GM18861 (cell line): ENCODE measurements at regions not wholly inside any gene's neighbourhood (a gene's known extent, or its start where the extent isn't known, plus 50 kb on each side); places are given as distances from the start of the nearest gene placed in this dataset.
A peak's percentile ranks its signal among the peaks of the same experiment; 100 is the strongest.

Experiments
- ATAC-seq: cut with Tn5 transposase; IDR thresholded peaks from one replicate; pipeline ENCODE4 v1.9.1; 2021; ENCODE audit not compliant: unreplicated experiment

DNA sequence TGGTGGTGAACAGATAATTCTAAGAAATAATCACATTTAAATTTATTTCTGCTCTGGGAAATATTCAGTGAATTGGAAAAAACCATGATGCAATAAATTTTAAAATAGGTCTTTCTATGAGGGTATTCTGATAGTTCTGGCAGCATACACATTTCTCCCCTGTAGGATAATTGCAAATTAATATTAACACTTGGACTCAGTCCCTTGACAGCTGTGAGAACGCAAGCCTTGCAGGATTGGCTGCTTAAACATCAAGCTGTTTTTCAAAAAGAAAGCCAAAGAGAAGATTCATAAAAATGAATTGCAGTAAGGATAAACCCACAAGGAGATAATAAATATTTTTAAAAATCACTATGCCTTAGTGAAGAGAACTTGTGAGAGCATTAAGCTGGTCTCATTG is 180.0 kb downstream of the MTRR start:
- ATAC-seq: no peak

DNA sequence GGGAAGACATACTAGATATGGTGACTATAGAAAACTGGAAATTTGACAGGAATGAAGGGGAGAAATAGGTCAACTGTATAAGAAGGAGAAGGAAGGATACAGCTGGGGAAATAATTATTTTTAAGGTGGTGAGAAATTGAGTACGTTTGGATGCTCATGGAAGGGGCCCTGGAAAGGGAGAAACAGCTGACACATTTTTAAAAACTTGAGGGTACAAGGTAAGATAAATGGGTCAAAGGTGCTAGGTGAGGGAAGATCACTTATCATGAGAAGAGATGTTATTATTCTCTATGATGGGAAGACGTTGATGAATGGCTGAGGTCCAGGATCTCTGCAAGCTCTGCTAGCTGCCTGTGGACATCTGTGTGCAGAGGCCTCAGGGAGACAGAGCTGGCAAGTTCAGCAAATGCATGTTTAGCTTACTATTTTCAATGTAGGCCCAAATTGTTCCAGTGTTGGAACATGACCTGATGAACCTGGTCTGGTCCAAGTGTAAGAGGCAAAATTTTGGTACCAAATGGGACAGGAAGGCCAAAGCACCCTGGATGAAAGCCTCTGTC is 181.7 kb downstream of the MTRR start:
- ATAC-seq: no peak

DNA sequence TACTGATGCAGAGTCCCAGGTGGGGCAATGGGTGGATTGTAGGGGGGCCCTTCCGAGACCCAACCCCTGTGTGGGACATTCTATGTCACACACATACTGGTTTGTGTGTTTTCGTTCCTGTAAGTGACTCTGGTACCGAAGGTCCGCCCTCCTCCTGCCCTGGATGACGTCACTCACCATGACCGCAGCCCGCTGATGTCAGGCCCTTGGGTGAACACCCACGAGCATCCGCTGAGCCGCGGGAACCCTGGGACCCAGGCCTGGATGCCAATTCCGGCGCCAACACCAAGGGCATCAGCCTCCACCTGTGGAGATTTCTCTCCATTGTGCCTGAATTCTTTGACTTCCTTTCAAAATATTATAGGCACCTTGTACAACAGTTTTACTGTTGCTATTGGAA is 184.3 kb downstream of the MTRR start:
- ATAC-seq: no peak

DNA sequence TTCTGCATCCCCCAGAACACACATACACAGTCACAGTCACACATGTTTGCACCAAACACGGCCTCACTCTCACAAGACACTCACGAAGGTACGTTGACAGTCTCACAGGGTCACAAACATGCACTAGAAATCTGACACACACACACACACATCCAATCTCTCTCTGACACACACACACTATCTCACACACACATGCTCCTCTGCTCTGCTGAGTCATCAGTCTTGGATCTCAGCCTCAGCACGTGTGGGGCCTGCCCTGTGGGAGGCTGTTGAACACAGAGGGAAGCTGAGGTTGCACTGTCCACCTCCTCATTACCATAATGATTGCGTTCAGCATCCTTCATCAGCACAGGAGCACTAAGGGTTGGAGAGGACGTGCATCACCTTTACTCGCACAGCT is 188.8 kb downstream of the MTRR start:
- no peak for ATAC-seq

DNA sequence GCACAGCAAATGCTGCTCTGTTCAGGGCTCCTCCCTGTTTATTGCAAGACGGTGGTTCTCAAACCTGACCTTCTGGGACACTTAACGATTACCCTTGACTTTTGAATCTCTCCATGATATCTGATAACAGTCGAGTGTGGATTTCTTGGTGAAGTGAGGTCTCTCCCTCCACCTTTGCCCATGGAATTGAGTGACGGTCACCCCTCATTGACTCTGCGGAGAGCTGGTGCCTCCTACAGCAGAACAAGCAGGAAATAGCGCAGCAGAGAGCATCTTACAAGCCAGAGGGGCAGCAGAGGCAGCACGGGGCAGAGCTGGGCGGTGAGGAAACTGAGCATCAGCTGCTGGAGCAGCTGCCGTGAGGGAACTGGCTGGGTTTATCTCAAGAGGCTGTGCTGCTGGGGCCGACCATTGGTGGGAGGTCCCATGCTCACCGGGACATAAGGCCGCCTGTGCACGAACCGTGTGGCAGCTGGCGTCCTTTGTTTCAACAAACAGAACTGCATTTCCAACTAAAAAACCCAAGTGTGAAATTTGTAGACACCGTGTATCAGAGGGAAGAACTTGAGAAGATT is 189.8 kb downstream of the MTRR start:
- ATAC-seq: no peak

DNA sequence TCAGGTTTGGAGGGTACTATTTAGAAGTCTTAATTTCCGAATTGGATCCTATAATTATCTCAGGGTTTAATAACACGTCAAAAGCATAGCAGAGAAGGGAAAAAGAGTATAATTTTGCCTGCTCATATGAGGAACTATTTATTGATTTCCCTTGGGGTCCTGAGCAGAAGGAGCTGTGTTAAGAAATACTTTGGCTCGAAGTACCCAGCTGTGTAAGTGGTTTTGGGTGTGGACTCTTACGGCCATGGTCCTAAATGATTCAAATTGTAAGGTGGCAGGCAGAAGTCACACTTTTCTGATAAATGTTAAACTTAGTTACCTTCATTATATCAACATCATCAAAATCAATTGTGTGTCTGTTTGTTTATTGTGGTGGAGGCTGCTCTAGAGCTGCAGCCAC is 190.4 kb downstream of the MTRR start:
- ATAC-seq: no peak

DNA sequence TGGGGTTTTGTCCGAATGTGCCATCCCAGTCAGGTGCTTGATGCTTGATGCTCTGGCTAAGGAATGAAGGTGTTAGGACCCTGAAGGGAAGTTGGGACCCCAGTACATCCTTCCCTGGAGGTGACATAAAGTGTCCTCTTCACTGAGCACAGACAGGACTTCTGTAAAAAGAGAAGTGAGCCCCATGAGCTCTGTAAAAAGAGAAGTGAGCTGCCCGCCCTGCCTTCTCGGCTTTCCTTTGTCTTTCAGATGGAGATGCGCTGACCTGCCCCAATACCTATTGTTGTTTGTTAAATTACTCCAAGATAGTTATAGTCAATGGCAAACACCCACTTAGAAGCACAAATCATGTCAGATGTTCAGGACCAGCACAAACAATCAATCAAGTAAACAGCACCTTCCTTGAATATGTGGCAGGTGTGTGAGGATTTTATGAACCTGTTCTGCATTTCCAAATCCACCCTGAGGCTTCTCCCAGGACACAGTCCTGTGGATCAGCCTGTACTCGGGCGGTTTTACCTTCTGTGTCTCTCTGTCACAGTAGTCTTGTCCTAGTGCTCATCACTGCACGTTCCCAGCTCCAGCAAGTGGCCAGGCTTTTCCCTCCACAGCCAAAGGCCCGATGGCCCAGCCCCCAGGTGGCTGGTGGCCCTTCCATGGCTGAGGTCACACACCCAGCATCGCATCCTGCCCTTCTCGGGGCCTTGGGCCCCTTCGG is 191.4 kb downstream of the MTRR start:
- no peak for ATAC-seq

DNA sequence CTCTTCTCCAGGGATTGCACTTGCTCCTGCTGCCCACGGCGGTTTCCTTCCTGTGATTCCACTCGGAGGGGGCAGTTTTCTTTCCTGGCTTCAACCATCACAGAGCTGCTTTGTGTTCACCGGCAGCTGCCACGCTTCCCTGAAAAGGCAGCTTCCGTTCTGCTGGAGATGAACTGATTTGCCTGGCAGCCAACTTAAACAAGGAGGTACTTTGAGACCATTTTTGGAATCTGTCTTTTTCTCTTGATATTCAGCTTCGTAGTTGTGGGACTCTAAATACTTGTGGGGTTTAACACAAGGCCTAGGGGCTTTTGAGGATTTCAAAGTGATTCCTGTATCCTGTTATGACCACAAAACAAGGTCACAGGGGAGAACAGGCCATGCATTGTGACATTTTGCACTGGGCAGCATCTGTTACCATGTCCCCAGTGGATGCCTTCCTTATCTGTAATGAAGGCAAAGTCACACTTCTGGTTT is 192.0 kb downstream of the MTRR start:
- ATAC-seq: no peak

DNA sequence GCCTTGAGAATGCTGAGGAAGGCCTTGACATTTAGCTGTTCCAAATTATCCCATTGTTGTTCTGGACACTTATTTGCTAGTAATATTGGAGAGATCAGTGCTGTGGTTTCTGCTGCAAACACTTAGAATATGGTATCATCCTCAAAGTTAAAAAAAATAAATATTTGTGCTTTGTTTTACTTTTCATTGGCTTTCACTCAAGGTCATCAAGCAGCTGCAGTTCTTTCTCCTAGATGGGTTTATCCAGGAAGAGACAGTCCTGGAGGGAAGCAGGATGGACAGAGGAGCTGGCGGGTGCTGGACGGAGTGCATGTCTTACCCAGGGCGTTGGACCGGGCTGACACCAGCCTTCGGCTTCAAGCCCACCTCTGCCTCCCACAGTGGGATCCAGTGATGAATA is 193.6 kb downstream of the MTRR start:
- no peak for ATAC-seq

DNA sequence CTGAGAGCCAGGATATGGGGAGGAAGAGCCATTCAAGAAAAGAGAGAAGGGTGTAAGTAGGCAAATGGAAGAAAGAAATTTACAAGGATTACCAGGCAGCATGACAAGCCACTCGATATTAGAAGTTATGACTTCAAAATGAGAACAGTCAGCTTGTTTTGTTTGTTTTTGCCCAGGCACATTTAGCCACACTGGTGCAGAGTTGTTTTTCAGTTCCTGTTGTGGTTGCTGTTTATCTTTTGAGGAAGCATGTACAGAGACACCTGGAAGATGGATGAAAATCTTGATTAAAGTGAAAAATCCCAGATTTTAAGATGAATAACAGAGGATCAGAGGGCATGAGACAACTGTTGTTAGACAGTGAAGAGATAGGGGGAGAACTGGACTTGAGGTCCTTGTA is 199.1 kb downstream of the MTRR start:
- ATAC-seq: no peak

DNA sequence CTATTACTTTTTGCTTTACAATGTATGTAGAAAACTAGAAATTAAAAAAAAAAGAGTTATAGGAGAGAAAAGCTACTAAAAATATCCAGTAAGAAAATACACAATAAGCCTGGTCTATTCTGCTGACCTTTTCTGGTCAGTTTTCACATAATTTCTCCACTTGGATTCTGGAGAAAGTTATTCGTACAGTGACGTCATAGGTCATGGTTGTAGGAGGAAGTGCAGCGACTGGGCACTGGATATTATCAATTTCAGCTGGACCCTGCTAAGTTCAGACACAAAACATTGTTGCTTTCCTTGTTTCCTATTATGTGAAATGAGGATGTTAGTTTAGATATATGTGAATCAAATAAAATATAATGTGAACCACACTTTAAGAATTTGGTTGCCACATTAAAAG is 201.2 kb downstream of the MTRR start:
- ATAC-seq: no peak

DNA sequence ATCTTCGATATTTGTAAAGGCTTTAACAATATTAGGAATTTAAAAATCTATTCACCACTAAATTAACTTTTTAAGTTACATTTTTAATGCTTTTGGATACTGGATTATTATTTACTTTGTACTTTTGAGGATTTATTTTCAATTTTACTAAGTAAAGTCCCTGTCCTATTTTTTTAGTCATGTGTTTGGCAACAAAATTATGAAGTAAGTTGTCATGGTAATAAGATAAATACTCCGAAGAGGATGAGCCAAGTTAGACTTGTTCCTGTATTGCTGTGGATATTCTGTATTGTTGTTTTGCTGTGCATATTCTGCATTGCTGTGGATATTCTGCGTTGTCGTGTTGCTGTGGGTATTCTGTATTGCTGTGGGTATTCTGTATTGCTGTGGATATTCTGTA is 210.1 kb downstream of the MTRR start:
- ATAC-seq: no peak

DNA sequence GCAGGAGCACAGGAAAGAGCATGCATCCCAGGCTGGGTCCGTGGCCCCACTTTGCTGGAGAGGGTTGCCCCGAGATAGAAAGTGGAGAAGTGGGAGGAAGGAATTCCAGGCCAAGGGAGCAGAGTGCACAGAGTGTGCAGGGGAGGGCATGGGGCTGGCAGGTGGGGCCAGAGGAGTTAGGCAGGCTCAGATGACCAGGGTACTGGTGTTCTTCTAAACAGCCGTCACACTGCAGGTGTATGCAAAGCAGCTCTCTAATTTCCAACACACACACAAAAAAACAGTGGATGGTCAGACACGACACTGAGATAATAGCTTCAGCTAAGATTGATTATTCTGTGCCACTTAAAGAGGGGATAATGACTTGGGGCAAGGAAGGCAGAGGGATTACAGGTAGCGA is 212.2 kb downstream of the MTRR start:
- no peak for ATAC-seq

DNA sequence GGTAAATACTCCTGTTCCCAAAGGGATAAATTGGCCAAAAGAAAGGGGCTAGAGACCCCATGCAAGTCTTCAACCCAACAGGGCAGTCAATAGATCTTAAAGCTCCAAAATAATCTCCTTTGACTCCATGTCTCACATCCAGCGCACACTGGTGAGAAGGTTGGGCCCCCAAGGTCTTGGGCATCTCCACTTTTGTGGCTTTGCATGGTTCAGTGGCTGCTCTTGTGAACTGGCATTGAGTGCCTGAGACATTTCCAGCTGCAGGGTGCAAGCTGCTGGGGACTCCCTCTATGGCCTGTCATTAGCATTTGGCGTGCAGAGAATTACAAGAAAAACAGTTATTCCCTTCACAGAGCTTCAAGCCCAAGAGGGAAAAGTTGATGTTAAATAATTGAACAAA is 224.7 kb downstream of the MTRR start:
- no peak for ATAC-seq

DNA sequence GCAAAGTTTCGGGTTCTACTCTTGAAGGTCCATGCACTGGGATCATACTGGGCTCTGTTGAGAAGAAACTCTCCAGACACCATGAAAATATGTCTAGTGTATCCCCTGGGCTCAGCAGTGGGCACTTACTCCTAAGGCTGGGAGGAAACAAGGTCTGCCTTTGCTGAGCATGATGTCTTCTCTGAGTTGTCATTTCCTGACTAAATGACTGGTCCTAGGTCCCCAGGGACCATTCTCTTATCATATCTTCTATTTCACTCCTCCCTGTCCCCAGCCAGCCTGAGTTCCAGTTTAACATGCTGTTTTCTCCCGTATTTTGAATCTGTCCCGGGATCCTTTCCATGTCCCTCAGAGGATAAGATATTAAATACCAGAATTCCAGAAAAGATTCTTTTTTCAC is 225.4 kb downstream of the MTRR start:
- peak; percentile 51 for ATAC-seq

DNA sequence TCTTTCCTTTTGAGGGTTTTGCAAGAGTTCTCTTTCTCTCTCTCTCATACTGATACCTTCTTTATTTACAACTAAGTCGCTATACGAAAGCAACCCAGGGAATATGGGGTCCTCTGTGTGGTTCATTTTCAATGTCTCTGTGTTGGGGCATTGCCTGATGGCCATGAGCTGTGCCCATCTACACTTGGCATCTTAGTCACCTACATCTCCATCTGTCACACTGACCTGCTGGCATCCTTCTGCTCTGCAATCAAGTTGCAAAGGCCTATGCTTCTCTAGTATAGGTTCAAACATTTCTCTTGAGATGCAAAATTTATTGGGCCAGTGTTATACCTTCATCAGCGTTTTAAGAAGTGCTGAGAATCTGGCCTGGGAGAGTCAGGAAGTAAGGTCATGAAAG is 228.2 kb downstream of the MTRR start:
- ATAC-seq: no peak

DNA sequence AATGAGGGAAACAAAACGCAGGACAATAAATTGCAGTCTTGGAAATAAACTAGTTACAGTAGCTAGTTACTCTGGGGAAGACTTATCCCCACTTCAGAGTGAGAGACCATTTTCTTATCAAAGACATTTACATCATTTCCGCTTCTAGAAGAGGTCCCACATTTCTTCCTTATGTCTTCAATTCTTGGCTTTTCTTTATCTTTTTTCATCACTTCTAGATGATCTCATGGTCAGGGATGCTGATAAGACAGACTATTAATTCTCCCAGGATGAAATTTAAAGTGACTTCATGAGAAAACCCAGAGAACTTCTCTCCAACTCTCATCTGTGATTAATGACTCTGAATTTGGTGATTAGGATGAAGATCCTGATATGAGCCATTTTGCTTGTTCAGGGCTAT is 229.1 kb downstream of the MTRR start:
- ATAC-seq: no peak

DNA sequence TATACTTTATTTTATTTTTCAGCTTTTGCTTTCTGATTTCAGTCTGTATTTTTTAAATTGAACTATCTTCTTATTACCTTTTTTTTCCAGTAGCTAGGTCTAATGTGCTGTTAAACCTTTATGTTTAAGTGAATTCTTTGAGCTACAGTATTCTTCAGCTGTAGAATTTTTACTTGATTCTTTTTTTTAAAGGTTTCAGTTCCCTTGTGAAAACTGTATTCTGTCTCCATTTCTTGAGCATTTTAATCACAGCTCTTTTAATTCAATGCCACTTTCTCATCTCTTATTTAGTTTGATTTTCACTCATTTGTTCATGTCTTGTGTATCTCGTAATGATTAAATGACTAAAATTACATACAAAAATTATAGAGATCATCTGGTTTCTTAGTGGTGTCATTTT is 233.8 kb downstream of the MTRR start:
- ATAC-seq: no peak

DNA sequence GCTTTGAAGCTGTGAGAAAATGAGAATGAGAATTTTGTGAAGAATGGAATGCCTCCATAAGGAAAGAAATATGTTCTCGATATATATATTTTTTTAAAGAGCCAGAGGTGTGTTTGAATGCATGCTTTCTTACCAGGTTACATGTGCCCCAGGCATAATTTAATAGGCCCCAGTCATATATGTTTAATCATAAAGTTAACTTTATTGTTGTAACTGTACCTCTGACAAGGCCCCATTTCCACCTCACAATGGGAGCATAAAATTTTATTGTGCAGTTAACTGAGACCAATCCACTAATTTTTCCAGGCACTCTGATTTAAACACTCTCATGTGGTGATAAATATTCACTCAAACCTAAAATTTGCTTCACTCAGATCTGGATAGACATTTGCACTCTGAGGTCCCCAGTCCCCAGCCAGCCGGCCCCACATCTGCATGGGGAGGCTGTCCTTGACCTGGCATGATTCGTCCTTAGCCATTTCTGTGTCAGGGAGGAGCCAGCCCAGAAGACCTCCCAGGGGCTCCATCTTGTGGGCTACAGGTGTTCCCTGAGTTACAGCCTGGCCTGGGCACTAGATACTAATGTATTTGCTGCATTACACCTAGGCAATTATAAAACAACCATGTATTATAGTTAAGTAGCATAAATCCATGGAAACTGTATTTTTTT is 245.8 kb downstream of the MTRR start:
- ATAC-seq: no peak

DNA sequence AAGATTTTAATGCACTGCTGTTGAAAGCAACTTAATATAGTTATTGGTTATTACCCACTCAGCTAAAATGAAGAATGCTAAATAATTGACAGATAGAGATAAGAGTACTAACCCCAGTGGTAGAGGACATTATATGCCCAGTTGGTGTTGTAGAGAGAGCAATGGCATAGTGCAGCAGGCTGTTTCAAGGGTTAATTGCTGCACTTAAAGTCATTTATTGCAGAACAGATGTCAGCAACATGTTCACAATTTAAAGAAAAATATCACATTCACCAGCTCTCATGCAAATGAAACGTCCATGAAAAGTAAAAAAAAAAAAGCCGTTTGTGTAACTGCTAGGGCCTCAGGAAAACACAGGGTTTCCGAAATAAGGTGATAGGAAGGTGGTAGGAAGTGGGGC is 254.6 kb downstream of the MTRR start:
- no peak for ATAC-seq

DNA sequence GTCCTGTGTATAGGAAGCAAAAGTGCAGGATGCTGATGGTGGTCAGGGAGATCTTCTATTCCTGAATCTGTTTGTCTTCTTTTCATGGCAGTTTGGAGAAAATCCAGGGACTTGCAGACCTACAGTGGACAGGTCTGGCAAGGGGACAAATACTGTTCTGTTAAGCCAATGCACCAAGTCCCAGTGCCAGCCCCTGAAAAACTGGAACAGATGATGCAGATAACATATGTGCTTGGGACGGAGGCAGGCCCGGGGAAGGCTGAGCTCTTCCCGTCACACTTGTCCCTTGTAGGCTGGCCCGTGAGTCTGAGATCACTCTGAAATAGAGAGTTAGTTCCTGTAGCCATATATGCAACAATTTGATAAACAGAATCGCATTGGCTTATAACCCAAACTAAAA is 265.7 kb downstream of the MTRR start:
- no peak for ATAC-seq

DNA sequence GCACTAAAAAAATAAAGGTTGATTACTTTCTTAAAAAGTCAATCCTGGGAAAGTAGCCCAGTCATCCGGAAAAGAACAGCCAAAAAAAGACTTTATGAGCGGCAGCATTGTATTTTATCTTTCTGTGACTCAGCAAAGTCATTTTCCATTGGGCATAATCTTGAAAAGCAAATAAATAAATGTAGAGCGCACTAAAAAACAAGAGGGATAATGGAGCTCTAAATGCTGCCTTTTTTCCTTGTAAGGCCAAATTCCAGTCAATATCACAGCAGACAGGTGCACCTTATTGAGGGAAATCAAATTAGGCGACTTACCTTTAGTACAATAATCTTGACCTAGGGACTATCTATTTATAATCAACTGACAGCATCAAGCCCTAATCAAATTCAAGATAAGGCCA is 266.8 kb downstream of the MTRR start:
- no peak for ATAC-seq
